SK-N-MC (cell line): ENCODE measurements at regions not wholly inside any gene's neighbourhood (a gene's known extent, or its start where the extent isn't known, plus 50 kb on each side); places are given as distances from the start of the nearest gene placed in this dataset.

Experiments used
- DNase-seq: peaks from one replicate; pipeline ENCODE4 v3.0.0-alpha.2; 2011; ENCODE audit warnings: low read depth, low spot score
- H3K27ac ChIP-seq: fragments of 200-600 bp; sonication (generic); 2 replicates; pipeline ENCODE4 v1.5.1; 2016; ENCODE audit warnings: mixed run types
- H3K36me3 ChIP-seq: fragments of 200-600 bp; sonication (generic); 2 replicates; pipeline ENCODE4 v1.6.1; 2017; ENCODE audit warnings: antibody characterized with exemption, low read length, mixed read lengths; ENCODE audit not compliant: insufficient read depth
- H3K4me3 ChIP-seq: fragments of 200-600 bp; sonication (generic); 2 replicates; pipeline ENCODE4 v1.5.1; 2016
- H3K9ac ChIP-seq: fragments of 200-600 bp; sonication (generic); 2 replicates; pipeline ENCODE4 v1.8.0; 2017; ENCODE audit warnings: mixed run types, mixed read lengths; ENCODE audit not compliant: insufficient read length
- H3K9me3 ChIP-seq: fragments of 200-600 bp; sonication (generic); 2 replicates; pipeline ENCODE4 v1.6.1; 2017; ENCODE audit warnings: low read depth, mild to moderate bottlenecking, antibody characterized with exemption, low read length, moderate library complexity, mixed read lengths
- EZH2 ChIP-seq: fragments of 200-600 bp; sonication (generic); IDR thresholded peaks from one replicate; pipeline ENCODE4 v1.6.1; 2017; ENCODE audit warnings: antibody characterized with exemption
- FOXP2 ChIP-seq: optimal IDR thresholded peaks from 2 replicates; pipeline ENCODE3; 2011; ENCODE audit warnings: mild to moderate bottlenecking, moderate library complexity; ENCODE audit not compliant: insufficient read depth; ENCODE audit errors: extremely low read length, control extremely low read depth
- POLR2AphosphoS5 ChIP-seq: IDR thresholded peaks from 2 replicates; pipeline ENCODE4 v1.6.1; 2012; ENCODE audit warnings: mild to moderate bottlenecking, low read depth, low read length, borderline replicate concordance

GRCh38 chr2:8546612-8547283, 135.1 kb upstream of the ID2 start:
- no peak overlapping the region for H3K4me3 ChIP-seq
- no peaks in the 10 kb centered on the region for H3K36me3 ChIP-seq
- H3K9me3 ChIP-seq = no peaks in the 10 kb centered on the region
- DNase-seq = no peak
- TF ChIP-seq POLR2AphosphoS5 (no peak), EZH2 (no peak), FOXP2 (no peak)
- no peak overlapping the region for H3K27ac ChIP-seq
- H3K9ac ChIP-seq = no peak overlapping the region

- H3K9me3 ChIP-seq = no peaks in the 10 kb centered on the region
- H3K9ac ChIP-seq = no peak overlapping the region
- no peak overlapping the region for H3K27ac ChIP-seq
- no peaks in the 10 kb centered on the region for H3K36me3 ChIP-seq
- TF ChIP-seq POLR2AphosphoS5 = no peak
- no peak for TF ChIP-seq EZH2
- TF ChIP-seq FOXP2 = no peak
- H3K4me3 ChIP-seq = no peak overlapping the region
- DNase-seq = no peak
These were observed 134.4 kb upstream of the ID2 start for GRCh38 chr2:8547284-8548064.

- Histone ChIP-seq H3K36me3 (no peaks in the 10 kb centered on the region), H3K27ac (no peak overlapping the region), H3K4me3 (no peak overlapping the region), H3K9ac (no peak overlapping the region), H3K9me3 (no peaks in the 10 kb centered on the region)
- TF ChIP-seq EZH2 = no peak
- no peak for TF ChIP-seq FOXP2
- no peak for TF ChIP-seq POLR2AphosphoS5
- DNase-seq = no peak
These were observed 133.7 kb upstream of the ID2 start for GRCh38 chr2:8548065-8548618.

- TF ChIP-seq EZH2 (no peak), POLR2AphosphoS5 (no peak), FOXP2 (no peak)
- no peak overlapping the region for H3K27ac ChIP-seq
- H3K9me3 ChIP-seq = no peaks in the 10 kb centered on the region
- no peaks in the 10 kb centered on the region for H3K36me3 ChIP-seq
- no peak overlapping the region for H3K9ac ChIP-seq
- DNase-seq = no peak
- no peak overlapping the region for H3K4me3 ChIP-seq
These were observed 133.2 kb upstream of the ID2 start for GRCh38 chr2:8548619-8549150.

- TF ChIP-seq FOXP2 = no peak
- no peak for TF ChIP-seq EZH2
- no peak for TF ChIP-seq POLR2AphosphoS5
- DNase-seq = no peak
- Histone ChIP-seq H3K36me3 (no peaks in the 10 kb centered on the region), H3K9ac (no peak overlapping the region), H3K4me3 (no peak overlapping the region), H3K9me3 (no peaks in the 10 kb centered on the region), H3K27ac (no peak overlapping the region)
These were observed 132.5 kb upstream of the ID2 start for GRCh38 chr2:8549273-8549922.

GRCh38 chr2:8549942-8550341, 131.9 kb upstream of the ID2 start:
- Histone ChIP-seq H3K27ac (no peak overlapping the region), H3K4me3 (no peak overlapping the region), H3K9me3 (no peaks in the 10 kb centered on the region), H3K9ac (no peak overlapping the region), H3K36me3 (no peaks in the 10 kb centered on the region)
- no peak for DNase-seq
- TF ChIP-seq POLR2AphosphoS5 (no peak), EZH2 (no peak), FOXP2 (no peak)

GRCh38 chr2:8550481-8550880, 131.4 kb upstream of the ID2 start:
- no peak for DNase-seq
- H3K9ac ChIP-seq = no peak overlapping the region
- TF ChIP-seq FOXP2 (no peak), EZH2 (no peak), POLR2AphosphoS5 (no peak)
- H3K27ac ChIP-seq = no peak overlapping the region
- no peaks in the 10 kb centered on the region for H3K9me3 ChIP-seq
- H3K4me3 ChIP-seq = no peak overlapping the region
- H3K36me3 ChIP-seq = no peaks in the 10 kb centered on the region
